Activated CD4-positive, alpha-beta T cell treated with anti-CD3 and anti-CD28 coated beads, Interleukin-2, amount 10 ng/mL, durations not matched to agents 7 days and 5 days (primary cell): ENCODE measurements at regions not wholly inside any gene's neighbourhood (a gene's known extent, or its start where the extent isn't known, plus 50 kb on each side); places are given as distances from the start of the nearest gene placed in this dataset.
"Not testable (repeated sequence)": the region's sequence is repeated elsewhere in the genome, so short reads cannot be mapped to it uniquely, and the experiment has no call there.

Experiments
- CTCF ChIA-PET: fragments of 350-600 bp; sonication (Branson Sonifier 250); formaldehyde crosslinking; loops from one replicate; lab custom pipeline; 2021; ENCODE audit warnings: antibody characterized with exemption; lab: Charles Lee
- POLR2A ChIA-PET: fragments of 350-600 bp; sonication (Branson Sonifier 250); formaldehyde crosslinking; loops from one replicate; lab custom pipeline; 2021; ENCODE audit warnings: antibody characterized with exemption; lab: Charles Lee
- DNase-seq: peaks from one replicate; pipeline ENCODE4 v3.0.0-alpha.2; 2020
- H3K27ac Mint-ChIP-seq: one replicate; pipeline ENCODE4 v1.8.0; 2021; ENCODE audit warnings: mild to moderate bottlenecking, moderate library complexity, mixed read lengths
- H3K27me3 Mint-ChIP-seq: one replicate; pipeline ENCODE4 v1.8.0; 2021; ENCODE audit warnings: mixed read lengths
- H3K36me3 Mint-ChIP-seq: one replicate; pipeline ENCODE4 v1.8.0; 2021; ENCODE audit warnings: low read depth, mixed read lengths
- H3K4me1 Mint-ChIP-seq: one replicate; pipeline ENCODE4 v1.8.0; 2021; ENCODE audit warnings: mixed read lengths
- H3K4me3 Mint-ChIP-seq: one replicate; pipeline ENCODE4 v1.8.0; 2021; ENCODE audit warnings: mild to moderate bottlenecking, moderate library complexity, mixed read lengths
- H3K9me3 Mint-ChIP-seq: one replicate; pipeline ENCODE4 v1.8.0; 2021; ENCODE audit warnings: mixed read lengths

DNA sequence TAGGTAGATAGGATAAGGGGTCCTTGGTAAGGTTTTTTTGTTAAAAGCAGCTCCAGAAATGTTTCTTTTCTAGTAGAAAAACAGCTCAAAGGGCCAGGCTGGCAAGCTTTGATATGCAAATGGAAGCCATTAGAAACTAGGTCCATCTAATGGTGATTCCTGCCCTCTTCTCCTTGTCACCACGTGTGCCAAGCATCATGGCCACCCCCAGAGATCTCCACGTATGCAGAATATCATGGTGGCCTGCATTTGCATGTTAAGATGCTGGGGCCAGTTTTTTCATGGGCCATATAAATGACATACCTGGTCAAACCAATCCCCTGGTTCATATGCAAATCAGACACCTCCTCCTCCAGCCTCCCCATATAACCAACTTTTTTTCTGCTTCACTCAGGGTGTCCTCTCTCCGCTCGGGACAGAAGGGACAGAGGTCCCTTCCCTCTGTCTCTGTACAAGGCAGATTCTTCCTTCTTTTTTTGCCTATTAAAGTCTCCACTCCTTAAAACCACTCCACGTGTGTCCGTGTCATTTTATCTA, 1335.9 kb downstream of the UQCRFS1 start:
- POLR2A ChIA-PET, result no interaction called here
- no peak for DNase-seq
- CTCF ChIA-PET, result no interaction called here
- Mint-ChIP-seq H3K36me3 (no peaks in the 10 kb centered on the region), H3K27ac (no peak overlapping the region), H3K9me3 (peaks cover 16% of the 10 kb centered on the region), H3K4me1 (no peaks in the 10 kb centered on the region), H3K4me3 (no peak overlapping the region), H3K27me3 (no peaks in the 10 kb centered on the region)

DNA sequence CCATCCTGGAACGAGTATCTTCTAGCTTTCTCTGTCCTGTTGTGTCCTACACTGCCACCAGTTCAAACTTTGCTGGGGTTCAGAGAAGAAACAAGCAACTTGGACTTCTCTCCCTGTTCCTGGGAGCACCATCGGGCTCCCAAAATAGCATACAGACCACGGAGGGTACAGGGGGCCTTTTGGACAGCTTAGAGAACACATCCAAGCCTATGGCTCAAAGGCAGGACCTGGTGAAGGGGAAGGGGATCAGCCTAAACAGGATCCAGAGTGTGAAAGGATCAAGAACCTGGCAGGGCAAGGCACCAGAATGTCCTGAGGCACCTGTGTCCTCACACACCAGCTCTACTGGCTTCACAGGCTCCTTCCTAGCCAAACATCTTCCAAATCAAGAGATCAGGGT, 1336.5 kb downstream of the UQCRFS1 start:
- no peaks in the 10 kb centered on the region for H3K27me3 Mint-ChIP-seq
- ChIA-PET CTCF (no interaction called here), POLR2A (no interaction called here)
- DNase-seq, result no peak
- peaks cover 16% of the 10 kb centered on the region for H3K9me3 Mint-ChIP-seq
- H3K4me1 Mint-ChIP-seq, result no peaks in the 10 kb centered on the region
- no peaks in the 10 kb centered on the region for H3K36me3 Mint-ChIP-seq
- H3K27ac Mint-ChIP-seq, result no peak overlapping the region
- H3K4me3 Mint-ChIP-seq, result no peak overlapping the region

DNA sequence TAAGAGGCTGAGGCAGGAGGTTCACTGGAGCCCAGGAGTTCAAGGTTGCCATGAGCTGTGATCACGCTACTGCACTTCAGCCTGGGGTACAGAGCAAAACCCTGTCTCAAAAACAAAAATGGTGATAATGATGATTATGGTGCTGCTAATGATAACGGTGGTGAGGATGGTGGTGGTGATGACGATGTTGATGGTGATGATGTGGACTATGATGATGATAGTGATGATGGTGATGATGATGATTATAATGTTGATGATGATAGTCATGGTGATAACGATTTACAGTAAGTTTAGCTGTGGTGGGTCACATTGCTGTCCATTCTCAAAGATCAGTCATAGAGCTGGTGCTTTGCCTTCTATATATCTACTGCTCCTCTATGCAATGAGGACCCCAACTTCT, 1340.6 kb downstream of the UQCRFS1 start:
- Mint-ChIP-seq H3K36me3 (no peaks in the 10 kb centered on the region), H3K27ac (no peak overlapping the region), H3K4me3 (no peak overlapping the region), H3K9me3 (peaks cover 16% of the 10 kb centered on the region), H3K4me1 (no peaks in the 10 kb centered on the region), H3K27me3 (no peaks in the 10 kb centered on the region)
- POLR2A ChIA-PET, result no interaction called here
- no peak for DNase-seq
- CTCF ChIA-PET, result no interaction called here

DNA sequence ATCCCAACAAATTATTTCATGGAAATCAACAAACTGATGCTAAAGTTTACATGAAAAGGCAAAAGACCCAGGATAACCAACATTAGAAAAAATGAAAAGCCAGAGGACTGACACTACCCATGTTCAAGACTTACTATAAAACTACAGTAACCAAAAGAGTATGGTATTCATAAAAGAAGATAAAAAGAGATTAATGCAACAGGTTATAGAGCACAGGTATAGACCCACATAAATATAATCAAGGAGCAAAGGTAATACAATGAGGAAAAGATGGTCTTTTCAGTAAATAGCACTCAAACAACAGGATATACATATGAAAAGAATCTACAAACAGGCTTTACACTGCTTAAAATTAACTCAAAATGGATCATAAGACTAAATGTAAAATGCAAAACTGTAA, 1342.7 kb downstream of the UQCRFS1 start:
- ChIA-PET POLR2A (no interaction called here), CTCF (no interaction called here)
- no peaks in the 10 kb centered on the region for H3K36me3 Mint-ChIP-seq
- H3K4me1 Mint-ChIP-seq, result no peaks in the 10 kb centered on the region
- no peak for DNase-seq
- peaks cover 19% of the 10 kb centered on the region for H3K9me3 Mint-ChIP-seq
- no peaks in the 10 kb centered on the region for H3K27me3 Mint-ChIP-seq
- no peak overlapping the region for H3K27ac Mint-ChIP-seq
- H3K4me3 Mint-ChIP-seq, result no peak overlapping the region

DNA sequence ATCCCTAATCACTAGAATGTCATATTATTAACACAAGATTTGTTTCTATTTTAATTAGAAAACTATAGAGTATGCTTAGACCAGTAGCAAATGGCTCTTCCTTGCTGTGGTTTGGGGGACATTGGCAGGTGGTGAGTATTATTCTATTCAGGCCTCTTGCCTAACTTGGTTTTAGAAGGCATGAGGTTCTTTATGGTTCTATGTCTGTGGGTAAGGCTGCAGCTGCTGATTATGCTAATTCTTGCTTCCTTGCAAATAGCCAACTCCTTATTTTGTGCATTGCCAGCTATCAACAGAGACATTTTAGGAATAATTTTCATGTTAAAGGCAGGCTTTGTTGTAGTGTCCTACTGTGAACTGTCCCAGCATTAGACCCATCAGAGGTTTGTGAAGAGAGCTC, 1344.9 kb downstream of the UQCRFS1 start:
- no peak for DNase-seq
- ChIA-PET CTCF (no interaction called here), POLR2A (no interaction called here)
- peaks cover 21% of the 10 kb centered on the region for H3K9me3 Mint-ChIP-seq
- H3K27ac Mint-ChIP-seq, result no peak overlapping the region
- no peak overlapping the region for H3K4me3 Mint-ChIP-seq
- H3K4me1 Mint-ChIP-seq, result no peaks in the 10 kb centered on the region
- no peaks in the 10 kb centered on the region for H3K36me3 Mint-ChIP-seq
- no peaks in the 10 kb centered on the region for H3K27me3 Mint-ChIP-seq

DNA sequence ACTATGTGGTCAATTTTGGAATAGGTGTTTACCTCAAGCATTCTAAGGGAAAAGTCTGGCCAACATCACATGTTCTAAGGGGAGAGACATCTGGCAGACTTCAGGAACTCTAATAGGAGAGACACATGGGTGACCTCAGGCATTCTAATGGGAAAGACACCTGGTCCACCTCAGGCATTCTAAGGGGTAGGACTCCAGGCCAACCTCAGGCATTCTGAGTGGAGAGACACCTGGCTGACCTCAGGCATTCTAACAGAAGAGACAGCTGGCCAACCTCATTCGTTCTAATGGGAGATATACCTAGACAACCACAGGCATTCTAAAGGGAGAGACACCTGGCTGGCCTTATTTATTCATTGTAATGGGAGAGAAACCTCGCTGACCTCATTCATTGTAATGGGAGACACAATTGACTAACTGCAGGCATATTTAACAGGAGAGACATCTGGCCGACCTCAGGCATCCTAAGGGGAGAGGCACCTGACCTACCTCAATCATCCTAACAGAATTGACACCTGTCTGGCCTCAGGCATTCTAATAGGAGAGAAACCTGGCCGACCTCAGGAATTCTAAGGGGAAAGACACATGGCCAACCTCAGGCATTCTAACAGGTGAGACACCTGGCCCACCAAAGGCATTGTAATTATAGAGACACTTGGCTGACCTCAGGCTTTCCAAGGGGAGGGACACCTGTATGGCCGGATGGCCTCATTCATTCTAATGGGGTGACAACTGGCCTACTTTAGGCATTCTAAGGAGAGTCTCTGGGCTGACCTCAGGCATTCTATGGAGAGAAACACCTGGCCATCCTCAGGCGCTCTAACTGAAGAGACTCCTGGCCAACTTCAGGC, 1346.8 kb downstream of the UQCRFS1 start:
- H3K36me3 Mint-ChIP-seq, result no peaks in the 10 kb centered on the region
- H3K27me3 Mint-ChIP-seq, result no peaks in the 10 kb centered on the region
- no peak overlapping the region for H3K27ac Mint-ChIP-seq
- H3K9me3 Mint-ChIP-seq, result peaks cover 31% of the 10 kb centered on the region
- CTCF ChIA-PET, result no interaction called here
- POLR2A ChIA-PET, result no interaction called here
- no peak overlapping the region for H3K4me3 Mint-ChIP-seq
- no peak for DNase-seq
- H3K4me1 Mint-ChIP-seq, result no peaks in the 10 kb centered on the region

DNA sequence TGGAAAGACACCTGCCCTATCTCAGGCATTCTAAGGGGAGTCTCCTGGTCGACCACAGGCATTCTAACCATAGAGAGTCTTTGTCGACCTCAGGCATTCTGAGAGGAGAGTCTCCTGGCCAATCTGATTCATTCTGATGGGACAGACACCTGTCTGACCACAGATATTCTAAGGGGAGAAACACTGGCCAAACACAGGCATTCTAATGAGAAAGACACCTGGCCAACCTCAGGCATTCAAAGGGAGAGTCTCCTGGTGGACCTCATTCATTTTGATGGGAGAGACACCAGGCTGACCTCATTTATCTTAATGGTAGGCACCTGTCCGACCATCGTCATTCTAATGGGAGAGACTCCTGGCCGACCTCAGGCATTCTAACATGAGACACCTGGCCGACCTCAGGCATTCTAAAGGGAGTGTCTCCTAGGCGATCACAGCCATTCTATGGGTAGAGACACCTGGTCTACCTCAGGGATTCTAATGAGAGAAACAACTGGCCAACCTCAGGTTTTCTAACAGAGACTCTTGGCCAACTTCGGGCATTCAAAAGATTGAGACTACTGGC, 1351.5 kb downstream of the UQCRFS1 start:
- Mint-ChIP-seq H3K27ac (no peak overlapping the region), H3K4me1 (no peaks in the 10 kb centered on the region), H3K36me3 (no peaks in the 10 kb centered on the region), H3K4me3 (no peak overlapping the region), H3K27me3 (no peaks in the 10 kb centered on the region), H3K9me3 (peaks cover 49% of the 10 kb centered on the region)
- no peak for DNase-seq
- ChIA-PET CTCF (no interaction called here), POLR2A (no interaction called here)

DNA sequence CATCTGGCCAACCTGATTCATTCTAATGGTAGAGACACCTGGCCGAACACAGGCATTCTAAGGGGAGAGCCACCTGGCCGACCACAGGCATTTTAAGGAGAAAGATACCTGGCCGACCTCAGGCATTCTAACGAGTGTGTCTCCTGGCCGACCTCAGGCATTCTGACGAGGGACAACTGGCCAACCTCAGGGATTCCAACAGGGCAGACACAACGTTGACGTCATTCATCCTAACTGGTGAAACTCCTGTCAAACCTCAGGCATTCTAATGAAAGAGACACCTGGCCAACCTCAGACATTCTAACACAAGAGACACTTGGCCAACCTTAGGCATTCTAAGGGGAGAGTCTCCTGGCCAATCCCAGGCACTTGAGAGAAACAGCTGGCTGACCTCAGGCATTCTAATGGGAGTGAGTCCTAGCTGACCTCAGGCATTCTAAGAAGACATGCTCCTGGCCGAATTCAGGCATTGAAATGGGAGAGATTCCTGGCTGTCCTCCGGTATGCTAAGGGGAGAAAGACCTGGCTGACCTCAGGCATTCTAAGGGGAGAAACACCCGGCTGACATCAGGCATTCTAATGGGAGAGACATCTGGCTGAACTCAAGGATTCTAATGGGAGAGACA, 1352.5 kb downstream of the UQCRFS1 start:
- H3K27me3 Mint-ChIP-seq, result no peaks in the 10 kb centered on the region
- H3K9me3 Mint-ChIP-seq, result peaks cover 46% of the 10 kb centered on the region
- no peak for DNase-seq
- ChIA-PET POLR2A (no interaction called here), CTCF (no interaction called here)
- H3K36me3 Mint-ChIP-seq, result no peaks in the 10 kb centered on the region
- H3K4me1 Mint-ChIP-seq, result no peaks in the 10 kb centered on the region
- no peak overlapping the region for H3K4me3 Mint-ChIP-seq
- no peak overlapping the region for H3K27ac Mint-ChIP-seq

DNA sequence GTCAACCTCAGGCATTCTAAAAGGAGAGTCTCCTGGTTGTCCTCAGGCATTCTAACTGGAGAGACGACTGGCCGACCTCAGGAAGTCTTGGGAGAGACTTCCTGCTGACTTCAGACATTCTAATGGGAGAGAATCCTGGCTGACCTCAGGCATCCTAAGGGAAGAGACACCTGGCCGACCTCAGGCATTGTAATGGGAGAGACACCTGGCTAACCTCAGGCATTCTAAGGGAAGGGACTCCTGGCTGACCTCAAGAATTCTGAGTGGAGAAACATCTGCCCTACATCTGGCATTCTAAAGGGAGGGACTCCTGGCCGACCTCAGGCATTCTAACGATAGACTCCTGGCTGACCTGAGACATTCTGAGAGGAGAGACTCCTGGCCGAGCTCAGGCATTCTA, 1353.3 kb downstream of the UQCRFS1 start:
- H3K9me3 Mint-ChIP-seq, result peaks cover 49% of the 10 kb centered on the region
- no peak for DNase-seq
- no peaks in the 10 kb centered on the region for H3K4me1 Mint-ChIP-seq
- POLR2A ChIA-PET, result no interaction called here
- H3K4me3 Mint-ChIP-seq, result no peak overlapping the region
- no peaks in the 10 kb centered on the region for H3K27me3 Mint-ChIP-seq
- no peaks in the 10 kb centered on the region for H3K36me3 Mint-ChIP-seq
- no peak overlapping the region for H3K27ac Mint-ChIP-seq
- CTCF ChIA-PET, result no interaction called here

DNA sequence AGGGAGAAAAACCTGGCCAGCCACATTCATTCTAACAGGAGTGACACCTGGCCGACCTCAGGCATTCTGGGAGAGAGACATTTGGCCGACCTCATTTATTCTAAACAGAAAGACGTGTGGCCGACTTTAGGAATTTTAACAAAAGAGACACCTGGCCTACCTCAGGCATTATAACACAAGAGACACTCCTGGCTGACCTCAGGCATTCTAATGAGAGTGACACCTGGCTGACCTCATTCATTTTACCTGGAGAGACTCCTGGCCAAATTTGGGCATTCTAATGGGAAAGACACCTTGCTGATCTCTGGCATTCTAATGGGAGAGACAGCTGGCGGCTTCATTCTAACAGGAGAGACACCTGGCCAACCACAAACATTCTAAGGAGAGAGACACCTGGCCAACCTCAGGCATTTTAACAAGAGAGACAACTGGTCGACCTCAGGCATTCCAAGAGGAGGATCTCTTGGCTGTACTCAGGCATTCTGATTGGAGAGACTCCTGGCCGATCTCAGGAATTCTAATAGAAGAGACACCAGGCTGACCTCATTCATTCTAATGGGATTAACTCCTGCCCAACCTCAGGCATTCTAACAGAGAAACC, 1353.9 kb downstream of the UQCRFS1 start:
- no peaks in the 10 kb centered on the region for H3K36me3 Mint-ChIP-seq
- no peaks in the 10 kb centered on the region for H3K4me1 Mint-ChIP-seq
- H3K9me3 Mint-ChIP-seq, result peaks cover 54% of the 10 kb centered on the region
- DNase-seq, result no peak
- POLR2A ChIA-PET, result no interaction called here
- H3K27me3 Mint-ChIP-seq, result no peaks in the 10 kb centered on the region
- no peak overlapping the region for H3K4me3 Mint-ChIP-seq
- H3K27ac Mint-ChIP-seq, result no peak overlapping the region
- CTCF ChIA-PET, result no interaction called here

DNA sequence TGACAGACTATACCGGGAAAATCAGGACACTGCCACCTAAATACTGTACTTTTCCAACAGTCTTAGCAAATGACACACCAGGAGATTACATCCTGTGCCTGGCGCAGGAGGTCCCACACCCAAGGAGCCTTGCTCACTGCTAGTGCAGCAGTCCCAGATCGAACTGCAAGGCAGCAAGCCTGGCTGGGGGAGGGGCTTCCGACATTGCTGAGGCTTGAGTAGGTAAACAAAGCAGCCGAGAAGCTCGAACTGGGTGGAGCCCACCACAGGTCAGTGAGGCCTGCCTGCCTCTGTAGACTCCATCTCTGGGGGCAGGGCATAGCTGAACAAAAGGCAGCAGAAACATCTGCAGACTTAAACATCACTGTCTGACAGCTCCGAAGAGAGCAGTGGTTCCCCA, 1360.0 kb downstream of the UQCRFS1 start:
- H3K4me3 Mint-ChIP-seq, POLR2A ChIA-PET, CTCF ChIA-PET, DNase-seq, H3K4me1 Mint-ChIP-seq, H3K36me3 Mint-ChIP-seq, H3K27me3 Mint-ChIP-seq, H3K27ac Mint-ChIP-seq: not testable (repeated sequence)
- H3K9me3 Mint-ChIP-seq, result peaks cover 46% of the 10 kb centered on the region

DNA sequence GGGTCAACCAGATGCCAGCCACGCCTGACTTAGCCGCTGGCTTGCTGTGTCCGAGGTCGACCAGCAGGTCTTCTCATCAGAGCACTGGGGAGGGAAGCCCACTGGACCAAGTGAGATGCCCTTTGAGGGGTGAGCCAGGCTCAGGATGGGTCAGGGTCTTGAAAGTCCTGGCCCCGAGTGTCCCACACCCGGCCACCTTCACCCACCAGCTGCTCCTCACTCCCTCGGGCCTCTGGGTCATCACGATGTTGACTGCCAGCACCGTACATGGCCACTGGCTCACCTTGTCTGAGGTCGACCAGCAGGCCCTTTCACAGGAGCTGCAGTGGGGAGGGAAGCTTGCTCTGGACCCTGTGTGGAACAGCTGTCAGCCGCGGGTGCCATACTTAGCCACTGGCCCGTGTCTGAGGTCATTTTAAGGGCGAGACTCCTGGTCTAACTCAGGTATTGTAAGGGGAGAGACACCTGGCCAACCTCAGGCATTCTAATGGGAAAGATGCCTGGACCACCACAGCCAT, 1361.3 kb downstream of the UQCRFS1 start:
- Mint-ChIP-seq H3K4me3 (no peak overlapping the region), H3K27me3 (no peaks in the 10 kb centered on the region), H3K9me3 (peaks cover 52% of the 10 kb centered on the region), H3K36me3 (no peaks in the 10 kb centered on the region), H3K4me1 (no peaks in the 10 kb centered on the region), H3K27ac (no peak overlapping the region)
- POLR2A ChIA-PET, result no interaction called here
- DNase-seq, result no peak
- CTCF ChIA-PET, result no interaction called here

DNA sequence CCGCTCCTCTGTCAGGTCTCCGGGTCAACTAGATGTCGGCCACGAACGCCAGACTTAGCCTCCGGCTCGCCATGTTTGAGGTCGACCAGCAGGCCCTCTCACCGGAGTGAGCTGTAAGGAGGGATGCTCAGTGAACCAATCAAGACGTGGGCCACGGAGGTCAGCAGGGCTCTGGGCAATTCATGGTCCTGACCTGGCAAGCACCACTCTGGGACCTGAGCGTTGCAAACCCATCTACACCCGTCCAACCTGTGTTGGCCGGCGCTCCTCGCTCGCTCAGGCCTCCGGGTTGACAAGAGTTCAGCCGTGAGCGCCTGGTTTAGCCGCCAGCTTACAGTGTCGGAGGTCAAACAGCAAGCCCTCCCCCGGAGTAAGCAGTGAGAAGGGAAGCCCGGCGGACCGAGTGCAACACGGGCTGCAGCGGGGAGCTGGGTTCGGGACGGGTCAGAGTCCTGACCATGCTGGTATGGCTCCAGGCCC, 1361.9 kb downstream of the UQCRFS1 start:
- no peak for DNase-seq
- Mint-ChIP-seq H3K27ac (no peak overlapping the region), H3K36me3 (no peaks in the 10 kb centered on the region), H3K9me3 (peaks cover 52% of the 10 kb centered on the region), H3K4me3 (no peak overlapping the region), H3K27me3 (no peaks in the 10 kb centered on the region), H3K4me1 (no peaks in the 10 kb centered on the region)
- POLR2A ChIA-PET, result no interaction called here
- CTCF ChIA-PET, result no interaction called here
